ENCODE measurements at regions not wholly inside any gene's neighbourhood (a gene's known extent, or its start where the extent isn't known, plus 50 kb on each side); places are given as distances from the start of the nearest gene placed in this dataset.

- H3K27ac ChIP-seq = no peak overlapping the region
- TF ChIP-seq CTCF (IDR thresholded peaks at IDR 0.05) = no peak
- H3K36me3 ChIP-seq = no peaks in the 10 kb centered on the region
- no peaks in the 10 kb centered on the region for H3K4me1 ChIP-seq
- H3K4me3 ChIP-seq = no peak overlapping the region
- no peaks in the 10 kb centered on the region for H3K27me3 ChIP-seq
- H3K9me3 ChIP-seq = no peaks in the 10 kb centered on the region
- no peak for DNase-seq
- intact Hi-C loops (cut with DNase I; ENCODE audit: low total_unique reads) = no loop called here
Measured at GRCh38 chr4:14888790-14889572, 113.3 kb upstream of the CPEB2 start.

DNA sequence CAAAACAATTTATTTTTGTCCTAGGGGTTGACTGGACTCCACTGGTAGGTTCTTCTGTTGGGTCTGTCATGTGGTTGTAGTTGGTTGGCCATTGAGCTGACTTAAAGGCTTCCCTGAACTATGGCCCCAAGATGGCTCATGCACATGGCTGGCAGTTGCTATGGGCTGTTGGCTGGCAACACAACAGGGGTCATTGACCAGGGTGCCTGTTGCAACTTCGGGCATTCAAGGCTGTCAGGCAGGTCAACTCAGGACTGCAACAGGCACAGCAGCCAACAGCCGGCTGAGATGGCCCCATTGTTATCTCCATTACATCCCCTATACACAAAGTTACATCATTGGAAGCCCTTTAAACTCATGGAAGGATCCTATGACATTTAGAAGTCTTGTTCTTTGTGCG, 109.7 kb upstream of the CPEB2 start:
- Histone ChIP-seq H3K4me1 (no peaks in the 10 kb centered on the region), H3K36me3 (no peaks in the 10 kb centered on the region), H3K27ac (no peak overlapping the region), H3K9me3 (no peaks in the 10 kb centered on the region), H3K27me3 (no peaks in the 10 kb centered on the region), H3K4me3 (no peak overlapping the region)
- TF ChIP-seq CTCF (IDR thresholded peaks at IDR 0.05) = no peak
- intact Hi-C loops (cut with DNase I; ENCODE audit: low total_unique reads) = no loop called here
- DNase-seq = no peak

DNA sequence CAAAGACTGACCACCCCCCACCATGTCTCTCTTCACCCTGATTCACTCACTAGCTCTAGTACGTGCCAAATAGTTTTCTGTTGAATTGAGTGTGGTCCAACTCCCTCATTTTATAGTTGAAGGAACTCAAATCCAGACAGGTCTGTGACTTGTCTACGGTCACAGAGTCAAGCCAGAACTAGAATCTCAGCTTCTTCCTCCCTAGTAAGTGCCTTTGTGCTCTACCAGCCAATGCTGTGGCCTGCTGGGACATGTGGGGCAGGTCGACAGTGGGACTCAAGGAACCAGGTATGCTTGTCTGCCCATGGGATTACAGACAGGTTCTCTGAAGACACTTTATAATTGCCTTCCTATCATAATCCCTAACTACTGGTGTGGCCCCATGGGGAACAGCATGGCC, 108.6 kb upstream of the CPEB2 start:
- intact Hi-C loops (cut with DNase I; ENCODE audit: low total_unique reads) = no loop called here
- Histone ChIP-seq H3K27me3 (no peaks in the 10 kb centered on the region), H3K36me3 (no peaks in the 10 kb centered on the region), H3K9me3 (no peaks in the 10 kb centered on the region), H3K4me1 (no peaks in the 10 kb centered on the region), H3K4me3 (no peak overlapping the region), H3K27ac (no peak overlapping the region)
- no peak for TF ChIP-seq CTCF (IDR thresholded peaks at IDR 0.05)
- DNase-seq = no peak

DNA sequence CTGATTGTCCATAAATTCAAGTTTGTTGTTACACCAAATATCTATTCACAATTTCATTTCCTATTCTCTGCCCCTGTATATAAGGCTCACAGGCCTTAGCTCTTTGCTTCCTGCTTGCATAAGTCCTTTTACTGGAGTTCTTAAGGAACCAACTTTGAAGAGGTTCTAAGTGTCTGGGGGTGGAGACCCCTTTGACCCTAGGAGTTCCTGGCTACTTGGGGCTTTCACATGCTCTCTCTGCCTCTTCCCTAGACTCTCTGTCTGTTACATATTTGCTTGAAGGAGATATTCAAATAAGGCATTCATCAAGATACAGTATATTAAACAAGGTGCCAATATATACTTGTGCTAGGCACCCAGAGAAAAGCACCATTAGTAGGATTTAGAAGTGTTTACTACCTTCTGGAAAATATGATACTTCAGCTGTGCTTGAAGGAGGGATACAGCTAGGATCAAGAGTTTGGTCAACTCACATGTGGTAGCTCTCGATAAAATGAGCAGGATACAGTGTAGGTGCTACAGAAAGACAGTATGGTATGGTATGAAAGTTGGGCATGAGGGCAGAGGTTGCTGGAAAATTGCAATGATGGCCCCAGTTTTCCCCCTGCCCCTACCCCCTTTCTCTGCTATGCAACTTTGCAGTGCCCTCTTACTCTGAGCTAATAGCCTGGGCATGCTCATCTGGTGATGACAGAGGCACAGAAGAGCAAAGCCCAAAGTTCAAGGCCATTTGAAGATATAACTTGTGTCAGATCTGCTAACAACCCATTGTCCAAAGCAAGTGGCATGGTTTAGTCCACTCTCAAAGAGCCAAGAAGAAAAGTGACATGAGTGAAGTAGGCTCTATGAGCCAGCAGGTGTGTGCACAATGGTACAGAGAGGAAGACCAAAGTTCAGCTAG, 107.6 kb upstream of the CPEB2 start:
- Histone ChIP-seq H3K4me3 (no peak overlapping the region), H3K36me3 (no peaks in the 10 kb centered on the region), H3K27me3 (no peaks in the 10 kb centered on the region), H3K27ac (no peak overlapping the region), H3K4me1 (no peaks in the 10 kb centered on the region), H3K9me3 (no peaks in the 10 kb centered on the region)
- no peak for TF ChIP-seq CTCF (IDR thresholded peaks at IDR 0.05)
- intact Hi-C loops (cut with DNase I; ENCODE audit: low total_unique reads) = no loop called here
- DNase-seq = no peak

DNA sequence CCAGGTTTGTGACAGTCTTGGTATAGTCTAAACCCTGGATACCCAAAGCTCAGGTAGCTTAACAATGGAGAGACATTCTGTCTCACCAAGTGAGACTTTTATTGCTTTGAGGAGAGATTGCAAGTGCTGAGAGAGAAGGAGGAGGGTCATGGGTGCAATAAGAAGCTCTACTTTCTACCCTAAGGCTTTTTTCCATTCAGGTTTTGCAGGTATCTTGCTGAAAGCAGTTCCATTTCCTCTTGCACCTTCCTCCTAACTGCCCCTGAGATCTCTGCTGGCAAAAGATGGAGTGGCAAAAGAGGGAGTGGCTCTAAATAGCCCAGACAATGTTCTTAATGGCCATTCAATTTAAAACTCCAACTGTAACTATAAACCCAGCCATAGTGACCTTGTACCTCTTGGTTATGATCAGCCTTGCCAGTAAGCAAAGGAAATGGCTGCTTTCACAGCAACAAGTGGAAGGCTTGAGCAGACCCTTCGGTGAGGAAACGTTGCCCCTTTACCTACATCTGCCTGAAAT, 105.6 kb upstream of the CPEB2 start:
- intact Hi-C loops (cut with DNase I; ENCODE audit: low total_unique reads) = no loop called here
- no peak for DNase-seq
- Histone ChIP-seq H3K4me1 (no peaks in the 10 kb centered on the region), H3K9me3 (no peaks in the 10 kb centered on the region), H3K36me3 (no peaks in the 10 kb centered on the region), H3K27me3 (no peaks in the 10 kb centered on the region), H3K4me3 (no peak overlapping the region), H3K27ac (no peak overlapping the region)
- TF ChIP-seq CTCF (IDR thresholded peaks at IDR 0.05) = no peak

Measured in tibial artery (tissue), 4 donors.